ENCODE measurements at regions not wholly inside any gene's neighbourhood (a gene's known extent, or its start where the extent isn't known, plus 50 kb on each side); places are given as distances from the start of the nearest gene placed in this dataset.

- TF ChIP-seq EZH2 (IDR thresholded peaks at IDR 0.05), result no peak
- no peak for TF ChIP-seq POLR2AphosphoS5 (IDR thresholded peaks at IDR 0.05; ENCODE audit: borderline replicate concordance, low read depth, low read length)
Measured at GRCh38 chr1:56363007-56363770, 216.2 kb downstream of the PLPP3 start.
